Gastroesophageal sphincter (tissue), 4 donors: ENCODE measurements at regions not wholly inside any gene's neighbourhood (a gene's known extent, or its start where the extent isn't known, plus 50 kb on each side); places are given as distances from the start of the nearest gene placed in this dataset.

ENCODE experiments used
- ATAC-seq: fragments of 150-250 bp; one replicate; pipeline ENCODE4 v1.9.1; 2016; ENCODE audit warnings: mild to moderate bottlenecking, moderate library complexity
- H3K27ac ChIP-seq, 4 donors: fragments of 200-600 bp; sonication (generic) in 3 of 4; 1 replicate in 3 of 4; 2 replicates in 1 of 4; pipeline ENCODE4 v1.5.1; 2016 to 2019
- H3K27me3 ChIP-seq: fragments of 200-600 bp; sonication (generic); one replicate; pipeline ENCODE4 v1.5.1; 2019
- H3K36me3 ChIP-seq, 2 donors: fragments of 200-600 bp; sonication (generic); one replicate each; pipeline ENCODE4 v1.5.1; 2019; ENCODE audit warnings: control low read depth in 1 of 2
- H3K4me1 ChIP-seq, 3 donors: fragments of 200-600 bp; sonication (generic); 1 replicate in 2 of 3; 2 replicates in 1 of 3; pipeline ENCODE4 v1.5.1; 2016 to 2019; ENCODE audit warnings: control low read depth in 2 of 3
- H3K4me3 ChIP-seq, 2 donors: fragments of 200-600 bp; sonication (generic); one replicate each; pipeline ENCODE4 v1.5.1; 2019; ENCODE audit warnings: mild to moderate bottlenecking in 1 of 2, moderate library complexity in 1 of 2
- H3K9me3 ChIP-seq, 3 donors: fragments of 200-600 bp; sonication (generic); one replicate each; pipeline ENCODE4 v1.5.1; 2017 to 2019; ENCODE audit warnings: control low read depth in 2 of 3
- EP300 ChIP-seq: sonication (generic); formaldehyde crosslinking; IDR thresholded peaks from one replicate; pipeline ENCODE4 v1.6.1; 2017; ENCODE audit warnings: antibody characterized with exemption, mild to moderate bottlenecking
- POLR2A ChIP-seq, 2 donors: fragments of 450-650 bp; IDR thresholded peaks; one replicate each; pipeline ENCODE4 v1.6.1; 2017; ENCODE audit warnings: antibody characterized with exemption in 2 of 2, mild to moderate bottlenecking in 2 of 2, moderate library complexity in 1 of 2
- POLR2AphosphoS5 ChIP-seq: sonication (generic); formaldehyde crosslinking; IDR thresholded peaks from one replicate; pipeline ENCODE4 v1.6.1; 2017; ENCODE audit warnings: antibody characterized with exemption
- WGBS, 2 donors: methylation state at CpG; one replicate each; pipeline ENCODE4 v1.1.5; 2018; ENCODE audit warnings: low coverage in 1 of 2; 5-methylcytosine and 5-hydroxymethylcytosine counted together
- TF ChIP-seq, protein P1 (sequence below), 4 experiments: fragments of 200-600 bp in 2 of 4; fragments of 450-650 bp in 2 of 4; sonication (generic) in 1 of 4; IDR thresholded peaks; one replicate each; pipeline ENCODE4 v1.5.1; 2017 to 2019; ENCODE audit warnings: antibody characterized with exemption in 4 of 4, mild to moderate bottlenecking in 2 of 4, moderate library complexity in 2 of 4

DNA sequence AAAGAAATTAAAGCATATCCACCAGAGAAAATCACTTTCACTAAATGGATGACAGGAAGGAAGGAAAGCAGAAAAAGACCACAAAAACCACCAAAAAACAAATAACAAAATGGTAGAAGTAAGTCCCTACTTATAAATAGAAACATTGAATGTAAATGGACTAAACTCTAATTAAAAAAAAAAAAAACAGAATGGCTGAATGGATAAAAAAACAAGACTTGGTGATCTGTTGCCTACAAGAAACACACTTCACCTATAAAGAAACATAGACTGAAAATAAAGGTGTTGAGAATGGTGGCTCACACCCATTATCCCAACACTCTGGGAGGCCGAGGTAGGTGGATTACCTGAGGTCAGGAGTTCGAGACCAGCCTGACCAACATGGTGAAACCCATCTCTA is 122.9 kb downstream of the HMHB1 start:
- Histone ChIP-seq H3K36me3 (no peaks in the 10 kb centered on the region), H3K9me3 (peaks cover 0 to 26% (median 0%) of the 10 kb centered on the region in 3 donors), H3K27me3 (no peaks in the 10 kb centered on the region), H3K4me3 (no peak overlapping the region), H3K27ac (no peak overlapping the region), H3K4me1 (no peaks in the 10 kb centered on the region)
- WGBS, 2 donors = 87 to 94% methylated on average over 2 of the region's 2 CpGs
- TF ChIP-seq, protein P1, sequence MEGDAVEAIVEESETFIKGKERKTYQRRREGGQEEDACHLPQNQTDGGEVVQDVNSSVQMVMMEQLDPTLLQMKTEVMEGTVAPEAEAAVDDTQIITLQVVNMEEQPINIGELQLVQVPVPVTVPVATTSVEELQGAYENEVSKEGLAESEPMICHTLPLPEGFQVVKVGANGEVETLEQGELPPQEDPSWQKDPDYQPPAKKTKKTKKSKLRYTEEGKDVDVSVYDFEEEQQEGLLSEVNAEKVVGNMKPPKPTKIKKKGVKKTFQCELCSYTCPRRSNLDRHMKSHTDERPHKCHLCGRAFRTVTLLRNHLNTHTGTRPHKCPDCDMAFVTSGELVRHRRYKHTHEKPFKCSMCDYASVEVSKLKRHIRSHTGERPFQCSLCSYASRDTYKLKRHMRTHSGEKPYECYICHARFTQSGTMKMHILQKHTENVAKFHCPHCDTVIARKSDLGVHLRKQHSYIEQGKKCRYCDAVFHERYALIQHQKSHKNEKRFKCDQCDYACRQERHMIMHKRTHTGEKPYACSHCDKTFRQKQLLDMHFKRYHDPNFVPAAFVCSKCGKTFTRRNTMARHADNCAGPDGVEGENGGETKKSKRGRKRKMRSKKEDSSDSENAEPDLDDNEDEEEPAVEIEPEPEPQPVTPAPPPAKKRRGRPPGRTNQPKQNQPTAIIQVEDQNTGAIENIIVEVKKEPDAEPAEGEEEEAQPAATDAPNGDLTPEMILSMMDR (IDR thresholded peaks at IDR 0.05) = no peak
- TF ChIP-seq POLR2A (IDR thresholded peaks at IDR 0.05) = no peak
- TF ChIP-seq EP300 = no peak
- no peak for TF ChIP-seq POLR2AphosphoS5
- ATAC-seq = no peak

DNA sequence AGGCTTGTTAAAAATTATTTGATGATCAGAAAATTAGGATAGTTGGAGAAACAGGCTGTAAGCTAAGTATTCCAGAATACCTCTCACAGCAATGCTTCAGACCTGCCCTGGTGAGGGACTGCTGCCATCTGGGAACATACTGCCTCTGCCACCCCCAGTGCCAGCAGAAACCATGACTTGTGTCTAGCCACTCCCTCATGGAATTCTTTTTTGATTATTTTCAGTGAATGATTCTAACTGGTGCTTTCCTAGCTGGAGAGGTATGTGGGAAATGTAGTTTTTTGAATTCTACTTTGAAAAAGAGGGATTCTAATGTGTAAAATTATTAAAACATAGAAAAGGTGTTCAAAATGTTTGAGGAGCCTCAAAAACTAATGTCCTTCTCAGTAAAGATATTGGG is 126.3 kb downstream of the HMHB1 start:
- Histone ChIP-seq H3K4me3 (no peak overlapping the region), H3K27me3 (no peaks in the 10 kb centered on the region), H3K27ac (no peak overlapping the region), H3K36me3 (no peaks in the 10 kb centered on the region), H3K9me3 (peaks cover 0 to 41% (median 0%) of the 10 kb centered on the region in 3 donors), H3K4me1 (no peaks in the 10 kb centered on the region)
- TF ChIP-seq, protein P1 (IDR thresholded peaks at IDR 0.05) = no peak
- TF ChIP-seq POLR2A (IDR thresholded peaks at IDR 0.05) (no peak), POLR2AphosphoS5 (no peak), EP300 (no peak)
- ATAC-seq = no peak

DNA sequence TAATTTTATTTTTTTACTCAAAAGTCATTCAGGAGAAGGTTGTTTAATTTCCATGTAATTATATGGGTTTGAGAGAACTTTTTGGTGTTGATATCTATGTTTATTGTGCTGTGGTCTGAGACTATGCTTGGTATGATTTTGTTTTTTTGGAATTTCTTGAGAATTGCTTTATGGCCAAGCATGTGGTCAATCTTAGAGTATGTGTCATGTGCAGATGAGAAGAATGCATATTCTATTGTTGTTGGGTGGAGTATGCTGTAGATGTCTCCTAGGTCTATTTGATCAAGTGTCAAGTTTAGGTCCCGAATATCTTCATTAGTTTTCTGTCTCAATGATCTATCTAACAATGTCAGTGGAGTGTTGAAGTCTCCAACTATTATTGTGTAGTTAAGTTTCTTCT is 134.9 kb downstream of the HMHB1 start:
- no peak for ATAC-seq
- Histone ChIP-seq H3K4me1 (no peaks in the 10 kb centered on the region), H3K9me3 (peaks cover 0 to 20% (median 0%) of the 10 kb centered on the region in 3 donors), H3K27me3 (no peaks in the 10 kb centered on the region), H3K4me3 (no peak overlapping the region), H3K36me3 (no peaks in the 10 kb centered on the region), H3K27ac (no peak overlapping the region)
- WGBS, 2 donors = 80 to 100% methylated on average over 1 of the region's 1 CpG
- TF ChIP-seq EP300 (no peak), POLR2AphosphoS5 (no peak), POLR2A (IDR thresholded peaks at IDR 0.05) (no peak)
- TF ChIP-seq, protein P1 (IDR thresholded peaks at IDR 0.05) = no peak

DNA sequence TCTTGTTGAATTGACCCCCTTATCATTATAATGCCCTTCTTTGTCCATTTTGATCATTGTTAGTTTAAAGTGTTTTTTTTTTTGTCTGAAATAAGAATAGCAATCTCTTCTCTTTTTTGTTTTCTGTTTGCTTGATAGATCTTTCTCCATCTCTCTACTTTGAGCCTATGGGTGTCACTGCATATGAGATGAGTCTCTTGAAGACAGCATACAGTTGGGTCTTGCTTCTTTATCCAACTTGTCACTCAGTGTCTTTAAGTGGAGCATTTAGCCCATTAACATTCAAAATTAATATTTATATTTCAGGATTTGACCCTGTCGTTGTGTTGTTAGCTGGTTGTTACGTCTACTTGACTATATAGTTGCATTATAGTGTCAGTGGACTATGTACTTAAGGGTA is 135.4 kb downstream of the HMHB1 start:
- H3K9me3 ChIP-seq = peaks cover 0 to 17% (median 0%) of the 10 kb centered on the region in 3 donors
- no peak overlapping the region for H3K27ac ChIP-seq
- TF ChIP-seq, protein P1 (IDR thresholded peaks at IDR 0.05) = no peak
- TF ChIP-seq POLR2A (IDR thresholded peaks at IDR 0.05) = no peak
- TF ChIP-seq EP300 = no peak
- TF ChIP-seq POLR2AphosphoS5 = no peak
- no peak overlapping the region for H3K4me3 ChIP-seq
- H3K36me3 ChIP-seq = no peaks in the 10 kb centered on the region
- no peak for ATAC-seq
- no peaks in the 10 kb centered on the region for H3K27me3 ChIP-seq
- 50 to 87% methylated on average over 2 of the region's 2 CpGs for WGBS, 2 donors
- H3K4me1 ChIP-seq = no peaks in the 10 kb centered on the region

DNA sequence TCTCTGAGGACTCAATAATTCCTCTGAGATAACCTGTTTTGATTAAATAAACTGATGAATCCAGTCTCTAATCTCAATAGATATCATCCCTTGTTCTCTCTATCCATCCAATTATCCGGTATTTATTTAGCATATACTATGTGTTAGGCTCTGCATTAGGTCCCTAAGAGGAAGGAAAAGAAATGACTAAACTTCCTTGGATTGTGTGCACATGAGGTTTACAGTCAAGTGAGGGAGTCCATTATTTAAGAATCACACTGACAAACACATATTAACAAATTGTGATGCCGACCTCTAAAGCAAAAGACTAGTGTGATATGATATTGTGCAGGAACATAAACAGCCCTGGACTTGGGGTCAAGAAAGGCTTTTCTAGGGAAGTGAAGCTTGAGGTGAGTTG is 140.8 kb downstream of the HMHB1 start:
- H3K9me3 ChIP-seq = no peaks in the 10 kb centered on the region
- no peaks in the 10 kb centered on the region for H3K4me1 ChIP-seq
- no peak overlapping the region for H3K4me3 ChIP-seq
- H3K27me3 ChIP-seq = no peaks in the 10 kb centered on the region
- no peaks in the 10 kb centered on the region for H3K36me3 ChIP-seq
- ATAC-seq = no peak
- WGBS, 2 donors = 78 to 86% methylated on average over 1 to 2 of the region's 2 CpGs
- H3K27ac ChIP-seq = no peak overlapping the region
- TF ChIP-seq POLR2AphosphoS5 (no peak), EP300 (no peak), POLR2A (IDR thresholded peaks at IDR 0.05) (no peak)
- TF ChIP-seq, protein P1 (IDR thresholded peaks at IDR 0.05) = no peak
